ENCODE measurements at regions not wholly inside any gene's neighbourhood (a gene's known extent, or its start where the extent isn't known, plus 50 kb on each side); places are given as distances from the start of the nearest gene placed in this dataset.

DNA sequence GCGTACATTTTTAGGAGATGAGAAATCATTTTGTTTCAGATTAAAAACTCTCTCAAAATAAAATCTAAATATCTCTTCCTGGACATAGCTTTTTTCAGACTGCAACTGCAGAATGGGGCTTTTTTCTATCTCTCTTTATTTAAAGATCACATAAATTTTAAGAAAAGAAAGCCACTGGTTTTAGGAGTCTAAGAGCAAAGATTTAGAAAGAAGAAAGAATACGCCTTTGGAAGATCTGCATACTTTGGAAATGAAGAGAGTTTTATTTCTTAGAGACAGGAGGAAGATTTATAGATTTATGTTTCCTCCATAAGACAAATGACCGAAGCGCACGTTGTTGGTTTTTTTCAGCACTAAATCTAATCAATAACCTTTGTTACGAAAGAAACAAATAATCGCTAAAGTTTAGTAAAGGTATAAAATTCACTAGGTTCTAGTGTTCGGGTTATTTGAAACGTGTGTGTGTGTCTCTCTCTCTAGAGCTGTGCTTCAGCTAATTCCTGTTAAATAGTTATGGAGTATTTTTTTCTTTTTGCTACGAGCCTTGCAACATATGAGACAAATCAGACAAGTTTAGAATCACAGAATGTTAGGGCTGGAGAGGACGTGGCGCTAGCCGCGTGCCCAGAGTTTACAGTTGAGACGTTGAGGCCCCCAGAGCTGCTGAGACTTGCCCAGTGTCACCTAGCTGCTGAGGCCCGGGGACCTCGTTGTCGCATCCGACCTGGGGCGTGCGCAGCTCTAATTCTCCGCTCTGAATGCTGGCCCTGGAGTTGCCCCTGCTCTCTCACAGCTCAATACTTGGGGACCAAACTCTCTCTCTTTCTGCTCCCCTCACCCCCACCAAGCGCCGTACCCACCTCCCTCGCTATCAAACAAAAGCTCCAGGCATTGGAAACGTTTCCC, 69.9 kb downstream of the CTAGE1 start:
- intact Hi-C loops (cut with DNase I) = no loop called here
- H3K36me3 ChIP-seq = no peaks in the 10 kb centered on the region
- peaks cover 0 to 57% (median 0%) of the 10 kb centered on the region in 4 donors for H3K27me3 ChIP-seq
- WGBS, 2 donors = 26 to 59% methylated on average over 10 to 26 of the region's 26 CpGs
- H3K4me1 ChIP-seq = peaks cover 0 to 35% (median 13%) of the 10 kb centered on the region in 3 donors
- peak overlapping the region; percentile 32 to 79 (median 56) for H3K27ac ChIP-seq
- H3K9me3 ChIP-seq = no peaks in the 10 kb centered on the region
- H3K4me3 ChIP-seq = peak overlapping the region; percentile 27 to 68 (median 45)
- no peak for DNase-seq
- TF ChIP-seq, protein P1, sequence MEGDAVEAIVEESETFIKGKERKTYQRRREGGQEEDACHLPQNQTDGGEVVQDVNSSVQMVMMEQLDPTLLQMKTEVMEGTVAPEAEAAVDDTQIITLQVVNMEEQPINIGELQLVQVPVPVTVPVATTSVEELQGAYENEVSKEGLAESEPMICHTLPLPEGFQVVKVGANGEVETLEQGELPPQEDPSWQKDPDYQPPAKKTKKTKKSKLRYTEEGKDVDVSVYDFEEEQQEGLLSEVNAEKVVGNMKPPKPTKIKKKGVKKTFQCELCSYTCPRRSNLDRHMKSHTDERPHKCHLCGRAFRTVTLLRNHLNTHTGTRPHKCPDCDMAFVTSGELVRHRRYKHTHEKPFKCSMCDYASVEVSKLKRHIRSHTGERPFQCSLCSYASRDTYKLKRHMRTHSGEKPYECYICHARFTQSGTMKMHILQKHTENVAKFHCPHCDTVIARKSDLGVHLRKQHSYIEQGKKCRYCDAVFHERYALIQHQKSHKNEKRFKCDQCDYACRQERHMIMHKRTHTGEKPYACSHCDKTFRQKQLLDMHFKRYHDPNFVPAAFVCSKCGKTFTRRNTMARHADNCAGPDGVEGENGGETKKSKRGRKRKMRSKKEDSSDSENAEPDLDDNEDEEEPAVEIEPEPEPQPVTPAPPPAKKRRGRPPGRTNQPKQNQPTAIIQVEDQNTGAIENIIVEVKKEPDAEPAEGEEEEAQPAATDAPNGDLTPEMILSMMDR (IDR thresholded peaks at IDR 0.05) = no peak
- TF ChIP-seq POLR2A (IDR thresholded peaks at IDR 0.05) = no peak

DNA sequence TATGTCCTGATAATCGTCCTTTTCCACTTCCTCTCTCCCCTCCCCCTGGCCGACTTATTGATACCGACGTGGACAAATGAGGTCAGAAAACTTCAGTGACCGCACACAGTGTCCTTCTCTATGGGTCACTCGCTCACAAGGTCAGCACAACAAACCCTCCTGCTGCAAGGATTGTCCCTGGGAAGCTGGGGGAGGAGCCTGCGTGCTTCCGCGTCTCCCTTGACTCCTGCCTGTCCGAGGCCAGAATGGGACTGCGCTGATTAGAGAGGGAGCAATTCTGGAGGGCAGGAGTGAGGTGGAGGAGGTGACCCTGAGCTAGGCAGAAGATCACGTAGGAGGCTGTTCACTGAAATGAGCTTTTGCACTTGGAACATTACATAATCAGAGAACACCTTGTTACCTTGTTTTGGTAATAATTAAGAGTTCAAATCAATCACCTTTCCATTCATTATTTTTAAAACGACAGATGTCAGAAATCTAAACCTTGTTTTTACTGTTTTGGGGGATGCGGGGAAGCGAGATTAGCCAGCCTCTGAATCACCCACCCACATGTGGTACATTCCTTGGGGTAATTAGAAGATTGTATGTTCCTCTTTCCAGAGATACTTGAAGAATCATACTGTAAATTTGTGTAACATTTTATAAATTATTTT, 70.6 kb downstream of the CTAGE1 start:
- intact Hi-C loops (cut with DNase I) = no loop called here
- no peak overlapping the region for H3K4me3 ChIP-seq
- TF ChIP-seq, protein P1 (IDR thresholded peaks at IDR 0.05) = no peak
- no peak for TF ChIP-seq POLR2A (IDR thresholded peaks at IDR 0.05)
- 49 to 52% methylated on average over 9 to 14 of the region's 15 CpGs for WGBS, 2 donors
- H3K36me3 ChIP-seq = no peaks in the 10 kb centered on the region
- H3K27ac ChIP-seq = peak overlapping the region in 2 of 4 donors; percentile 46 to 47
- H3K9me3 ChIP-seq = no peaks in the 10 kb centered on the region
- peaks cover 0 to 51% (median 0%) of the 10 kb centered on the region in 4 donors for H3K27me3 ChIP-seq
- peaks cover 0 to 35% (median 13%) of the 10 kb centered on the region in 3 donors for H3K4me1 ChIP-seq
- DNase-seq = no peak

DNA sequence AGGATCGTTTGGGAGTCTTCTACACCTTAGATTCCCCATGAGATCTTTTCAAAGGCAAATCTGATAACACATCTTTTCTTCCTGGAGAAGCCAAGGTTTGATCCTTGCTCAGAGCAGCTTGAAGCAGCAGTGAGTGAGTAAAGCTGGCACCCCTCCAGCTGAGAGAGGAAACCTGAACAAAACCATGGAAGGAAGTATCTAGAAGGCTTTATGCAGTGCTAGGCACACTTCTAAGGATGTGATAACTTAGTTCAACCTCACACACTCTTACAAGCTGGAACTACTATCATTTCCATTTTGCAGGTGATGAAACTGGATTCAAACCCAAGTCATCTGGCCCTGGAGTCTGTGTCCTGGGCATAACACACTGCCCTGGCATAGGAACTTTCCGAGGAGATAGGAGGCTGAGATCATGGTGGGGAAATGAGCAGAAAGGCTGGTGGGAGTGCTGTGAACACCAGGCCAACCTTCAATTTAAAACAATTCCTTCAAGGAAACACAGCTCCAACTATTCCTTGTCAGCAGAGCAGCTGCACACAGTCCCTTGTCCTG, 71.2 kb downstream of the CTAGE1 start:
- no peak for DNase-seq
- 40 to 48% methylated on average over 2 of the region's 2 CpGs for WGBS, 2 donors
- no peak for TF ChIP-seq POLR2A (IDR thresholded peaks at IDR 0.05)
- TF ChIP-seq, protein P1 (IDR thresholded peaks at IDR 0.05) = no peak
- Histone ChIP-seq H3K27ac (peak overlapping the region in 3 of 4 donors; percentile 32 to 47 (median 46)), H3K4me1 (peaks cover 0 to 35% (median 13%) of the 10 kb centered on the region in 3 donors), H3K4me3 (no peak overlapping the region), H3K27me3 (peaks cover 0 to 51% (median 0%) of the 10 kb centered on the region in 4 donors), H3K9me3 (no peaks in the 10 kb centered on the region), H3K36me3 (no peaks in the 10 kb centered on the region)
- intact Hi-C loops (cut with DNase I) = no loop called here

DNA sequence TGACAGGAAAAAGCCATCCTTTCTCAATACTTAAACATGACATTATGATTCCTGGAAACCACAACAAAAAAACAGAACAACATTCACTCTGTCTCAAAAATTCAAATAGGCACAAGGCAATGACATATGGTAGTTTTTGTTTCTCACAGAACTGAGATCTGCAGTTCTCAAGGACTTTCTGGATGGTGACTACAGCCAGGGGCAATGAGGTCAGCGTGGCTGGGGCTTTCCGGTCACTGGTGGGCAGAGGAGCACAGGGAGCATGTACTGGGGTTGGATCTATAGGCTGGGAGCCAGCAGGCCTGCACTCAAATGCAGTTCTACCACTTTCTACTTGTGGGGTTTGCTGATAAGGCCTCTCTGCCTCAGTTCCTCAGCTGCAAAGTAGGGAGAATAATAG, 72.0 kb downstream of the CTAGE1 start:
- no peak for DNase-seq
- 71 to 81% methylated on average over 2 of the region's 2 CpGs for WGBS, 2 donors
- intact Hi-C loops (cut with DNase I) = no loop called here
- TF ChIP-seq POLR2A (IDR thresholded peaks at IDR 0.05) = no peak
- TF ChIP-seq, protein P1 (IDR thresholded peaks at IDR 0.05) = no peak
- Histone ChIP-seq H3K27ac (peak overlapping the region in 1 of 4 donors; percentile 47), H3K4me3 (no peak overlapping the region), H3K9me3 (no peaks in the 10 kb centered on the region), H3K36me3 (no peaks in the 10 kb centered on the region), H3K27me3 (peaks cover 0 to 48% (median 0%) of the 10 kb centered on the region in 4 donors), H3K4me1 (peaks cover 0 to 35% (median 13%) of the 10 kb centered on the region in 3 donors)

Measured in esophagus squamous epithelium (tissue), 5 donors.